ENCODE measurements at regions not wholly inside any gene's neighbourhood (a gene's known extent, or its start where the extent isn't known, plus 50 kb on each side); places are given as distances from the start of the nearest gene placed in this dataset.

DNA sequence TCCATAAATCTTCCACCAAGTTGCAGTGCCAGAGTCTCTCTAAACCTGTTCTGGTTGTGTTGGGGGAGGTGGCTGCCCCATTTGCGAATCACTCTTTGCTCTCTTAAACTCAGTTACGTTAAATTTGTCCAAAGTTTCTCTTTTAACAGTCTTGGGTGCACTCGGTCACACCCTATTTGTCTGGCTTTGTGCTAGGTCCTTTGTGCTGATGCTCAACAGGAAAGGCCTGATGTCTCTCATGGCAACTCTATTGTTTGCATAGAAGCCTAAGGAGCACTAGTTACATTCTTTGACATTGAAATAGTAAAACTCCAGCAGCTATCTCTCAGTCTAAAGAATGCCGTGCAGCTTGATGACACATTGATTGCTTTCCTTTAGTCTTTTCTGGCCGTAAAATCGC, 105.1 kb downstream of the TRMT11 start:
- no peak for DNase-seq (ENCODE audit: low read depth in 2 of 2)

DNA sequence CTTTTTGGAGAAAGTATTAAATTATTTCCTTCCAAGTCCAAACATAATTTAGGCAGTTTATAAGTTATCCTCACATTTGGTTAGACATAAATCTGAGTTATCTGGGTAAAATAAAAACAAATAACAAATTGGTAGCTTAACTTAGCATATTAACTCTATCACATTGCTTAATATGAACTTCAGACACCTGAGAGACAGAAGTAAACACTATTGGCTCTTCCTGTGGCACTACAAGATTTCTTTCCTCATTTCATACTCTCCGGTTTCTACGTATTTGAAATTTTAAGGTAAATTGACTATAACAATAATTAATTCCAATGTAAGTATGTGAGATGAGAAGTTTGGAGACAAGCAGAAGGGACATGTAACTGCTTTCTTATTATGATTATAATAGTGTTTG, 106.8 kb downstream of the TRMT11 start:
- no peak for DNase-seq (ENCODE audit: low read depth in 2 of 2)

DNA sequence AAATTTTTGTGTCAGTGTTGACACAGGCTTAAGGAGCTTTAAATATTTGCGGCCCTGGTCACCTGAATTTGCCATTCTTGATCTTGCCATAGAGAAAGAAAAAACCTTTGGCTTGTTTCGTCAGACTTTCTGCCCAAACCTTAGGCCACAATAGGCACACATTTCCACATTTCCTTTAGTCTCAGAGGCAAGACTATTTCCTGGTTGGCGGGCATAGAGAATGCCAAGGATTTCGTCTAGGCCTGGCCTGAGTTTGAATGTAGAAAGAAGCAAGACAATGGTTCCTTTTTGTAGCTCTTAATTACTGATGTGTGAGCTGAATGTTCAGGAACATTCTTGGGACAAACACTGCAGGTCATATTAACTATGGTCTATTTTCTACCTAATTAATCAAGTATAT, 108.1 kb downstream of the TRMT11 start:
- DNase-seq (ENCODE audit: low read depth in 2 of 2), result no peak

DNA sequence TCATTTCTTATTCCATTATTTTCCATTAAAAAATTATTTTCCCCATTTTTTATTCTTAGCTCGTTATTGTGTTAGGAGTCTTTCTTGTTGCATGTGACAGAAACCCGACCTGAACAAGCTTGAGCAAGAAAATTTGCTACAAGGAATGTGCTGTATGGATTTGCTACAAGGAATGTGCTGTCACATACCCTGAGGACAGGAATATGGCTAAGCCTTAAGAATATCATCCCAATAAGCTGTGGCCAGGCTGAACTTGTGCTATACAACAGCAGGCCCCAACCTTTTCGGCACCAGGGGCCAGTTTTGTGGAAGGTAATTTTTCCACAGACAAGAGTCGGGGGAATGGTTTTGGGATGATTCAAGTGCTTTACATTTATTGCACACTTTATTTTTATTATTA, 114.0 kb downstream of the TRMT11 start:
- no peak for DNase-seq (ENCODE audit: low read depth in 2 of 2)

DNA sequence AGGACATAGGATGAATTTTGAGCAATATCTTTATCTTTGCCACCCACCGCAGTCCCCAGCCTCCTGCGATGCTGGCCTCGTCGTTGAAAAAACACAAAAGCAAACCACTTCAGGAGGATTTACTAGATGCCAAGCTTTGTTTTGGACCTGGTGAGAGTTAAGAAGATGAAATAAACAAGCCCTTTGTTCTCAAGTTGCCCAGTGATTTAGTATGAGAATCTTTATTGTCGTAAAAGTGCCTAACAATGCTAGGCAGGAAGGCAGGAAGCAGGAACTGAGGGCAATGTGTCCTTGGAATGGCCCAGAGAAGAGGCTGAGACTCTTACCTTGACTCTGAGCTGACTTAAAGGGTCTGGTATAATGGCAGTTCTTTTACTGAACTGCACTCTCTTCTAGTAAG, 116.0 kb downstream of the TRMT11 start:
- DNase-seq (ENCODE audit: low read depth in 2 of 2), result no peak

DNA sequence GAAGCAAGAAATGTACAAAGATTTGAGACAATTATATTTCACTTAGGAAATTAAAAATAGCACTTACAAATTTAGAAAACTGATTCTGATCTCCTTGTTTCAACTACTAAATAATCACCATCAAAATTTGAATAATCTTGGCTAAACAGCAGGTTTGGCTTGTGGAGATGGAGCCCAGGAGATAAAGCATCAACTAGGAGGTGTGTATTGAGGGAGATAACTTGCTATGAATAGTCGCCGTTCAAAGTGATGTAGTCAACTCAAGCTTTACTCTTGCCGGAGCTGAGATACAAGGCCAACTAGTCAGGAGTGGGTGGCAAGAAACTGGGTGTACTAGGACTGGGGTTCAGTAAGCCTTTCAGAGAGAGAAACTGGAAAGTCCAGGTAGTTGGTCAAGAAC, 117.7 kb downstream of the TRMT11 start:
- no peak for DNase-seq (ENCODE audit: low read depth in 2 of 2)

DNA sequence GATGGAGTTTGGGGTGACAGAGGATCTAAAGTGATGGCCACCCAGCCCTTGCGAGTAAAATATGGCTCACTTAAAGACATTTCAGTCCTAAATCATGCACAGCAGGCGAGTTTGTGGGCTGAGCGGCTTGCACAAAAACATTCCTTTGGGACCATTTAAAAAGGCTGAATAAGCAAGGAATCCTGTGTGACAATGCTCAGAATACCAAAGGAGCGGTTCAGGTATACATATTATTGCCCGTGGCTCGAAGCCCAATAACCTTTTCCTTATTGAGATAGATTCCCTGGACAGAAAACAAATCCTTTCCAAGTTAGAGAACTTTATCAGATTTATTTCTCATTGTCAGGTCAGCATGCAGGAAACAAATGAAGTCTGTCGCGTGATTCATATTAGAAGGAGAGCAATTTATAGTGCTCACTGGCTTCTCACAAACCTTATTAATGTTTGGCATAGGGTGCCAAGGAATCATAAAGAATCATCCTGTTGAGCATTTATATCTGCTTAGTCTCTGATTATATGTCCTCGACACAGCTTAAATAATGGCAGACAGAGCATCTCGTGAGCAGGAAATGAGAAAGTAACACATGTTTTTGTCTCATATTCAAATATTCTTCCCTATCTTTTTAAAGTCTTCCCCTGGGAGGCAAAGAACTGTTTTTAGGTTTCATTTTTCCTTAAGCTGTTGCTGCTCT, 121.3 kb downstream of the TRMT11 start:
- DNase-seq (ENCODE audit: low read depth in 2 of 2), result no peak

DNA sequence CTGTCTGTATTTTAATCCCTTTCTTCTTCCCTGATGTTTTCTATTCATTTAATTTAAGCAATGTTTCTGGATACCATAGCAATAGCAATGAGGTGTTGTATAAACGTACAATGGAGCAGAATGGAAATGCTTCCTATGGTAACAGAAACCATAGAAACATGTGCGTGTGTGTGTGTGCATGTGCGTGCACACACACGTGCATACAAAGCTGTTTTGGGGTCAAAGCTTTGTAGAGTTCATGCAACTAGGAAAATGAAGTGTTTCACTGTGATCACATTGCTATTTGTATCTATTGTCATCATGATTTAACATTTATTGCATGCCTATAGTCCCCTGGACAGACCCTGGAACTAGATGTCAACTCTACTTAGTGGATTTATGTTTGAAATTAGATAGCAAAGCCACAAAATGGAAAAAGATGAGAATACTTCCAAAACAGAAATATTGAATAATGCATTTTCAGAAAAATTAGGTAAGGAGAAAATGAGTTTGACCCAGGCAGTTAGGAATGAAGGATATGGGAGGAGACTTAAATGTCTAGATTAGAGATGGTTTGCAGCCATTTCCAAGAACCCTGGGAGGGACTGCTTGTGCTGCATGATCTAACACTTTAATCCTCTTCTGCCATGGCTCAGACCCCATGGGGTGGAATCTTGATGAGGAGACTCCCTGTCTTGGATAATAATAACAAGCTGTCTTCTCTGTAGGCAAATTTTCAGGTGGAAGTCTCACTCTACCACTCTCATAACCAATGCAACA, 124.4 kb downstream of the TRMT11 start:
- no peak for DNase-seq (ENCODE audit: low read depth in 2 of 2)

DNA sequence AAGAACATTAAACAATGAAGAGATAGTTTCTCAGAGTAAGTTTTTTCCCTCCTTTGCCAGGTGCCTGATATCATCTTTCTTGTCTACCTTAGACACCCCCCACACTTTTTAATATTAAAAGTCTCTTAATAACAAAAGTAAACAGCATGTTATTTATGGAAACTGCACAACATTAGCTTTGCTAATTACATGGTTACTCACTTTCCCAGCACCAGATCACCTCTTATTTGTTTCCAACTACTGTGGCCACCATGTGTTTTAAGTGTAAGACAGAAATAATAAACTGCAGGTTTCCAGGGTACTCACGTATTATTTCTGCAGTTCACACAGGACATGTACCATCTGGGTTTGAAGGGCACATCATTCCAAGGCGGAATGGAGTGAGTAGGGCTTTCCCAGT, 125.0 kb downstream of the TRMT11 start:
- DNase-seq (ENCODE audit: low read depth in 2 of 2), result no peak

DNA sequence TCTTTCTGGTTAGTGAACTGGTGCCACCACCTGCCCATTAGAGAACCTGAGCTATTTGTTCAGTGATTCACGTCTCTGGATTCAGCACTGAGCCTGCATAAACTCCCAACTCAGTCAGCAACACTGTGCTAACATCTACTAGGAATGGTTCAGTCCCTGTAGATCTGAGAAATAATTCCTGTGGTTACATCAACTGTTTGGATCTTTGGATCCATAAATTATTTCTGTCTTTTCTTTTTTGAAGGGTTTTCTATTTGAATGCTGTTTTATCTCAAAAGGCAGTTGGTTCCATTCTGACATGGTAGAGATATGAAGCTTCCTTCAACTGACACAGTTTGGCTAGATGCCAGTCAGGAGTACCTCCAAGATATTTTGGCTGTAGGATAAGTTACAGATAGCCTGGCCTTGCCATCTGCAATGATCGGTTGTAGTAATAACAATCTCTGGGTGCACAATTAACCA, 125.9 kb downstream of the TRMT11 start:
- no peak for DNase-seq (ENCODE audit: low read depth in 2 of 2)

DNA sequence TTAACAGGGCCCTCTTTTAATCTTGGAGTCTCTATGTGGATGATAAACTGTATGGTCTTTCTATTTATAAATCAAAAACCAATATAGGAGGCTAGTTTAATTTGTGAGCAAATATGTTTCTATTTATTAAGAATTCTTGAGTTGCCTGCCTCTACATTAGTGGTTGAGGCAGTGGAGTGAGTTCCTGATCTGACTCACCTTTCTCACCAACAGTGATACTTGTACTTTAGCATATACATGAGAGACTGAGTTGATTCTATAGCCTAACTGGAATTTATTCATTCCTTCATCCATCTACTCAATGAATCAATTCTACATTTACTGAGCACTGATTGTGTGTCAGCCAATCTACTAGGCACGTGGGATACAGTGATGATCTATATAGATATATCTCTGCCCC, 126.9 kb downstream of the TRMT11 start:
- DNase-seq (ENCODE audit: low read depth in 2 of 2), result no peak

DNA sequence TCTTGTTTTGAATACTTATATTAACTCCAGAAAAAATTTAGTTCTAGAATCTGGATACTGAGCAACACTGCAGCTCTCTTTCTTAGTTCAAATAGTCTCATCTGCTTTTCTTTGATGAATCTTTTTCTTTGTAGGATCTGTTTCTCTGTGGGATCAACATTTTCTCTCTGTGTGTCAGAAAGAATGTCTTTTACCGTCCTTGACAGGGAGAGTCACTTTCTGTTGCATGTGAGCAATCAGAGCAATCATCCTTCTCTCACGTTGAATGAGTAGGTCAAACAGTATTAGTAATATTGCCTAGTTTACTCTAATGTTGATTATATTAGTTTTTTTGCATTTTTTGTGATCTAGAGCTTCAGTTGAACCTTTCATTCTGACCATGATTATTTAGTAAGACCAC, 130.9 kb downstream of the TRMT11 start:
- no peak for DNase-seq (ENCODE audit: low read depth in 2 of 2)

DNA sequence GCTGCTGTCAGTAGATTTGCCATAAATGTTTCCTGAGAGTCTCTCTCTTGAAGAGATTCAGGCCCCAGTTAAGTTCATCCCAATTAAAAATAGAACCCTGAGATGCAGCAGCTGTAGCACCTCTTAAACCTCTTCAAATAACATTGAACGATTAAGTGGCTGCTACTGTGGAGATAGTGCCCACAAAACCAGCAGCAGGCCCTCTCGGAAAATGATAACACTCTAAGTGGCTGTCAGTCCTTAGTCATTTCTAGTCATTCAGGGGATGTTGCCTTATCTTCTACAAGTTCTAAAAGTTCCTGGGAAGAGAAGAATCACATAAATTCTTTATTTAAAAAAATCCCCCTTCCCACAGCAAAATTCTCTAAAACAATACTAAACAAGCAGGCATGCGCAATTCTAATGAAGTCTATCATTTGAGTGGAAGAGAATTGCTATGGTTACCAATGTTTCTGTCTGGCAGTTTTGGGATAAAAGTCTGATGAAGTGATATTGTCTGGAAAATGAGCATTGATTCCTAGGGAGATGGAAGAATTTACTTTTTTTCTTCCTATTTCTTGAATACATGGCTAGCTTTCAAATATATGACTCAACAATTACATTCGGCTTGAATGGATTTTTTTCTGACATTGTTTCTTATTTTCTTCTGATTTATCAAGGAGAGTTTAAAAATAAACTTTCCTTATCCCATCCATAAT, 131.9 kb downstream of the TRMT11 start:
- no peak for DNase-seq (ENCODE audit: low read depth in 2 of 2)

DNA sequence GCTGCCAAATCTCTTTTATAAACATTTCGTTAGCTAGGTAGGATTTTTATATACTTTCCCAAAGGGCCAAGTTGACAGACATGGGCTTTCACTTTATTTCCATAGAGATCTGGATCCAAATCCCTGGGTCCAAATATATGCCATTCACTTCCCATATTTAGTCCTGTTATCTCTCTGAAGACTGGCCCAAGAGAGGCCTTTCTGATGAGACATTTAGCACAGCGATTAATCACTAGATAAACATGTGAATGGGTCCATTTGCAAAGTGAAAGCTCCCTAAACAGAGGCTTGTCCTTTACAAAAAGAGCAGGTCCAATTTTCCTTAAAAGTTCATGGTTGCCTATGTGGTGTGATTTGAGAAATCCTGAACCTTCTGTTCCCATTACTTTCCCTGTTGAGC, 132.6 kb downstream of the TRMT11 start:
- DNase-seq (ENCODE audit: low read depth in 2 of 2), result no peak

DNA sequence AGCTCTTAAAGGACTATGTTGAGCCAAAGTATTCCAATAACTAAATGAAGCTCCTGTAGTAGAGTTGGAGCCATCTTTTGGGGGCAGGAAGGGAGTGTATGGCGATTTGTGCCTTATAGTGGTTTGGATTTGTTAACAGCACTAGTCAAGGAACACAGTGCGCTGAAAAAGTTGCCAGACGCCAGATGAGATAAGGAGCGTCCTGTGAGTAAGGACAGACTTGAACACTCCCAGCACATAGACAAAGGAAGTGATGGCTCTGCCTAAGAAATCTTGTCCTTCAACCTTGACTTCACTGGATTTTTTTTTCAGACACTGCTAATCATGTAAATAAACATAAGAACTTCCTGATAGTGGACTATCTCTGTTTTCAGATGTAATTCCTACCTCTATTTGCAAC, 136.9 kb downstream of the TRMT11 start:
- DNase-seq (ENCODE audit: low read depth in 2 of 2), result no peak

DNA sequence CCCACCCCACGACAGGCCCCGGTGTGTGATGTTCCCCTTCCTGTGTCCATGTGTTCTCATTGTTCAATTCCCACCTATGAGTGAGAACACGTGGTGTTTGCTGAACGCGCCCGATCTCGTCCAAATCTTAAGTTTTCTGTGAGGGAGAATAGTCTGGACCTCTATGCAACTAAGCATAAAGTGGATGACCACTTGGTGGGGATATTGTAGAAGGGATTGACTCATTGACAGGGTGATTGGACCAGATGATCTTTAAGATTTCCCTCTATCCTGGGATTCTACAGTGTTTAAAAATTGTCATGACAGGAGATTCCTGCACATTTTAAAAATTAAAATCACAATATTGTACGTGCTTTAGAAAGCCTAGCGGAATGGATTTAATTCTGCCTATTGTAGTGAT, 141.3 kb downstream of the TRMT11 start:
- no peak for DNase-seq (ENCODE audit: low read depth in 2 of 2)

DNA sequence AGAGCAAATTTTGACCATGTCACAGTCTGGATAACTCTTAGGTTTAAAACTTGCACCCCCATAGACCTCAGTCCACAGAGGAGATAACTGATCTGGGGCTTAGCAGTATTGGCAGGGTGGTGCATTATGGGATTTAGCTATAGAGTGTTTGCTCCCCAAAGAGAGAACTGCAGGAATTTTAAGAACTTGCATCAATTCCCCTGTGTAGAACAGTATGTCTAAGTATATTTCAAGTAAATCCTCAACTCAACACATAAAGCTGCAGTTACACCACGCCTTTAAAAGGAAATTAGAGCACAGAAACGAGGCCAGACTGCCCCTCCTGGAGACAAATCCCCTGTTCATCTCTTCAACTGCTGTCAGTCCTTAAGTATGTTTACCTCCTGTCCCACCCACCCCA, 144.9 kb downstream of the TRMT11 start:
- DNase-seq (ENCODE audit: low read depth in 2 of 2), result no peak

DNA sequence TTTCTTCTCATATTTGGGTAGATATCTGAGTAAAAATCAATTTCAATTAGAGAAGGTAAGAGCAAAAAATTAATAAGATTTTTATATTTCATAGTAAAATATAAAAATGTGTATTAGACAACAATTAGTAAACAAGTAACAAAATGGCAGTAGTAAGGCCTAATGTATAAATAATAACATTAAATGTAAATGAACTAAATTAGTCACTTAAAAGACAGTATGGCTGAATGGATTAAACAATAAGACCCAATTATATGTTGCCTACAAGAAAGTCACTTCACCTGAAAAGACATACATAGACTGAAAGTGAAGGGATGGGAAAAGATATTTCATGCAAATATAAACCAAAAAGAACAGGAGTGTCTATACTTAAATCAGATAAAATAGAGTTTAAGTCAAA, 147.6 kb downstream of the TRMT11 start:
- no peak for DNase-seq (ENCODE audit: low read depth in 2 of 2)

DNA sequence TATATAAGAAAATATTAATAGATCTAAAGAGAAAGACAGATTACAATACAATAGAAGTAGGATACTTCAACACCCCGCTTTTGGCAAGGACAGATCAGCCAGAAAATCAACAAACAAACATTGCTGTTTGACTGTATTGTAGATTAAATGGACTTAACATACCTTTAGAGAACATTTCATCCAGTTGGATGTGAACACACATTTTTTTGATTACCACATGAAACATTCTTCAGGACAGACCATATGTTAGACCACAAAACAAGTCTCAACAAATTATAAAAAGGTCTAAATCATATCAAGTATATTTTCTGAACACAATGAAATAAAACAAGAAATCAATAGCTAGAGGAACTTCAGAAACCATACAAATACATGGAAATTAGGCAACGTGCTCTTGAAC, 148.2 kb downstream of the TRMT11 start:
- no peak for DNase-seq (ENCODE audit: low read depth in 2 of 2)

DNA sequence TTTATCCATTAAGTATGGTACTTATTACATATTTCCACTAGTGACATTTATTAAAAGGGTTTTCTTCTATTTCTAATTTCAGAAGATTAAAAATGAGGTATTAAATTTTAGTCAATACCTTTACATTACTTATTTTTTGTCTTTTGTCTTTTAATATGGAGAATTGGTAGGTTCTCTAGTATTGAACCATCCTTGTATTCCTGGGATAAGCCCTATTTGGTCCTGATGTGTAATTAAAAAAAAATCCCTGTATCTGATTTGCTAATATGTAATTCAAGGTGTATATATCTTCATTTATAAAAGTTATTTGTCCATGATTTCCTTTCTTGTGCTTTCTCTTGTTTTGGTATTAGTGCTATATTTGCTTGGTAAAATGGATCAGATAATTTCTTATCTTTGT, 153.7 kb downstream of the TRMT11 start:
- DNase-seq (ENCODE audit: low read depth in 2 of 2), result no peak

DNA sequence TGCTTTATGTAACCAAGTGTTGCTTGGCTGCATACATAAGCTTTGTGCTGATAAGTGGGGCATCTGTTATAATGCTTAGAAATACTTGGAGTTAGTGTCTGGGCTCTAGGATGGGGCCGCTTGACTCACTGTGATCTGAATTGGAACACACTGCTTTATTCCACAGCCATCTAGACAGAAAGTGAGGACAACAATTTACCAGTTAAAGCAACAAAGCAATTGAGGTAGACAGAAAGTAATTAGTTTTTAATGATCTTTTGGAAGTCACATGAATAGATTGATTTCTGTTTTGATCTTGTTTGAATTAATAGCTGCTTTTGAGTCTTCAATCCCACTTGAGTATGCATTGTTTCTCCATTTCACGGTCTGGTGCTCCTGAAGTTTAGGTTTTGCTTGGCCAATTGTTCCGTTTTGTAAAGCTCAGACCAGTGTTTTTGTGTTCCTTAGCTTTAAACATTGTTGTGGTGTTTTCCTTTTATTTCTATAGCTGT, 157.5 kb downstream of the TRMT11 start:
- DNase-seq (ENCODE audit: low read depth in 2 of 2), result no peak

DNA sequence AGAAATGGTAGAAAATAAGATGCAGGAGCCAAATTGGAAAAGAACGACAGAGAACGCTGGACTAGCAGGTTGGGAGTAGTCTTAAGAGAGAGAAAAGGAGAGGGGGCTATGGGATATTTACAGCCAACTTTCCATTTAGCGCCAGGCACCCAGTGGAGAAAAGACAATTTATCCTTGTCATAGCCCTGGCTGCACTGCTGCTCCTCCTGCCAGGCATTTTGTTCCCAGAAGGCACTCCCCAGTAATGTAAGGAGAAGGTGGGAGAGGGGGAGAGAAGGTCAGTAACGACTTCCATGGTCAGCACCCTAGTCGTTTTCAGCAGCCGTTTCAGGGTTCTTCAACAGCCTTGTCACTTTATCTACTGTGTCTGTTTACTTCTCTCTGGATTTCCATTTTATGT, 159.0 kb downstream of the TRMT11 start:
- DNase-seq (ENCODE audit: low read depth in 2 of 2), result no peak

DNA sequence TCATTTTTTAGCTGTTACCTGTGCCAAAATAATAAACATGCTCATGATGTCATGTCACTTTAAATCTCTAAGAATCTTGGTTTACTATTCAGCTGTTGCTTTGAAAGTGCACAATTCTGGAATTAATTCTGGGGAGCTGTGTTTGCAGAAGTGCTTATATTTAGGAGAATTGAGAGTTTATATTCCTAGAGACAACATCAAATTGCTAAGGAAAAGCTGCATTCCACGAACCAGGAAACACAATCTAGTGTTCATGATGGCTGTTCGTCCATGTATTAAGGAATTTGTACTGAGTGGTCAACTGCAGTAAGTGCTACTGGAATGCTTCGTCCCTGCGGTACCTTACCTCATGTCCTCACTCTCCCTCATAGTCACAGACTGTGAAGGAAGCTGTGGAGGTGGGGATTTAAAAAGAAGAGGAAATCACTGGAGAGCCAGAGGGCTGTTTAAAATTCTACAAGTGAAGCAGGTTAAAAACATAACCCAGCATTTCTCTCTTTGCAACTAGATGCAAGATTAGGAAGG, 161.0 kb downstream of the TRMT11 start:
- no peak for DNase-seq (ENCODE audit: low read depth in 2 of 2)

All from stimulated activated CD4-positive, alpha-beta T cell treated with anti-CD3 and anti-CD28 coated beads, Interleukin-15, amount 100 ng/mL, for 48 hours (primary cell).